HCT116 (cell line): ENCODE measurements at regions not wholly inside any gene's neighbourhood (a gene's known extent, or its start where the extent isn't known, plus 50 kb on each side); places are given as distances from the start of the nearest gene placed in this dataset.

Experiments
- ATAC-seq: fragments of 200-7000 bp; cut with Tn5 transposase; 2 replicates; pipeline ENCODE4 v1.9.1; 2020; ENCODE audit warnings: mild to moderate bottlenecking, moderate library complexity
- BruUV-seq: library from RNA; stranded (reverse); fragments of 400-500 nt; replicated peaks from 2 replicates; lab custom pipeline; 2021; lab: Mats Ljungman, UMichigan
- CTCF ChIA-PET: fragments of 300-600 bp; sonication (Branson Sonifier 250); formaldehyde crosslinking; loops from one replicate; lab custom pipeline; 2021; ENCODE audit warnings: antibody characterized with exemption; lab: Charles Lee
- POLR2A ChIA-PET: fragments of 300-600, 350-600 bp; sonication (Branson Sonifier 250); formaldehyde crosslinking; loops from one replicate; lab custom pipeline; 2021; ENCODE audit warnings: antibody characterized with exemption; lab: Charles Lee
- RAD21 ChIA-PET, 2 experiments: fragments of 300-600 bp; sonication (Branson Sonifier 250); formaldehyde crosslinking; loops; one replicate each; lab custom pipeline; 2023; ENCODE audit warnings: low total read pairs in 2 of 2; ENCODE audit not compliant: uncharacterized antibody in 2 of 2, unreplicated experiment in 2 of 2, low non-redundant PET in 1 of 2; lab: Charles Lee
- DNase-seq: peaks from one replicate; pipeline ENCODE4 v3.0.0-alpha.2; 2010; ENCODE audit warnings: low read depth, low spot score
- H2AFZ ChIP-seq: fragments of 200-600 bp; shearing (Covaris generic), sonication (generic); 2 replicates; pipeline ENCODE4 v1.6.1; 2017; ENCODE audit warnings: low read depth, mixed run types, mixed read lengths, antibody characterized with exemption, low read length; ENCODE audit not compliant: poor library complexity, severe bottlenecking
- H3K27ac ChIP-seq: 2 replicates; pipeline ENCODE4 v1.5.1; 2012; ENCODE audit warnings: low read depth, low read length
- H3K27me3 ChIP-seq: fragments of 200-600 bp; sonication (generic); 2 replicates; pipeline ENCODE4 v1.6.1; 2016; ENCODE audit warnings: mixed run types, low read length, mixed read lengths; ENCODE audit not compliant: insufficient read depth
- H3K36me3 ChIP-seq, 2 experiments: fragments of 200-500 bp in 1 of 2; fragments of 200-600 bp in 1 of 2; sonication (Bioruptor generic) in 1 of 2; sonication (generic) in 1 of 2; 2 replicates each; pipeline versions ENCODE4 v1.5.1 to v1.6.1; 2014 to 2016; ENCODE audit warnings: low read length in 2 of 2, inconsistent platforms in 1 of 2, mixed read lengths in 1 of 2, mixed run types in 1 of 2; ENCODE audit not compliant: insufficient read depth in 2 of 2, control insufficient read depth in 1 of 2
- H3K4me1 ChIP-seq, 2 experiments: fragments of 200-600 bp in 1 of 2; sonication (generic) in 1 of 2; 2 replicates each; pipeline versions ENCODE4 v1.5.1 to v1.6.1; 2012 to 2017; ENCODE audit warnings: low read length in 2 of 2, inconsistent platforms in 1 of 2, mild to moderate bottlenecking in 1 of 2, mixed read lengths in 1 of 2, mixed run types in 1 of 2, moderate library complexity in 1 of 2; ENCODE audit not compliant: insufficient read depth in 2 of 2, control insufficient read depth in 1 of 2
- H3K4me2 ChIP-seq: fragments of 200-600 bp; sonication (generic); 2 replicates; pipeline ENCODE4 v1.6.1; 2017; ENCODE audit warnings: mixed run types, low read length, mixed read lengths
- H3K4me3 ChIP-seq, 2 experiments: fragments of 200-600 bp in 1 of 2; sonication (generic) in 1 of 2; replicated peaks in 1 of 2; 2 replicates each; pipeline ENCODE4 v1.5.1; 2011 to 2016; ENCODE audit warnings: low read length in 2 of 2, control low read depth in 1 of 2, low read depth in 1 of 2, mild to moderate bottlenecking in 1 of 2, mixed read lengths in 1 of 2, mixed run types in 1 of 2
- H3K79me2 ChIP-seq: fragments of 200-600 bp; sonication (generic); 2 replicates; pipeline ENCODE4 v1.6.1; 2017; ENCODE audit warnings: mild to moderate bottlenecking, mixed run types, low read length, moderate library complexity, mixed read lengths; ENCODE audit not compliant: insufficient read depth
- H3K9ac ChIP-seq: fragments of 200-600 bp; sonication (generic); 2 replicates; pipeline ENCODE4 v1.6.1; 2016; ENCODE audit warnings: low read length, mixed read lengths
- H3K9me2 ChIP-seq: fragments of 200-600 bp; sonication (generic), shearing (Covaris generic); 2 replicates; pipeline ENCODE4 v1.6.1; 2017; ENCODE audit warnings: mixed run types, mild to moderate bottlenecking, moderate library complexity; ENCODE audit not compliant: insufficient read depth
- H3K9me3 ChIP-seq, 2 experiments: fragments of 200-500 bp in 1 of 2; fragments of 200-600 bp in 1 of 2; sonication (Bioruptor generic) in 1 of 2; sonication (generic) in 1 of 2; 2 replicates each; pipeline ENCODE4 v1.6.1; 2014 to 2017; ENCODE audit warnings: low read length in 2 of 2, mixed read lengths in 2 of 2, inconsistent platforms in 1 of 2, low read depth in 1 of 2, mild to moderate bottlenecking in 1 of 2, mixed run types in 1 of 2, moderate library complexity in 1 of 2; ENCODE audit not compliant: control insufficient read depth in 1 of 2, insufficient read depth in 1 of 2
- H4K20me1 ChIP-seq: fragments of 200-600 bp; sonication (generic), shearing (Covaris generic); 2 replicates; pipeline ENCODE4 v1.6.1; 2017; ENCODE audit warnings: mixed run types, mild to moderate bottlenecking, moderate library complexity; ENCODE audit not compliant: insufficient read depth
- CBX3 ChIP-seq: IDR thresholded peaks from 2 replicates; pipeline ENCODE4 v1.6.1; 2012; ENCODE audit warnings: low read depth
- CEBPB ChIP-seq: IDR thresholded peaks from 2 replicates; pipeline ENCODE4 v1.6.1; 2012; ENCODE audit warnings: low read depth
- ELF1 ChIP-seq: IDR thresholded peaks from 2 replicates; pipeline ENCODE4 v1.6.1; 2012; ENCODE audit warnings: low read depth, borderline replicate concordance
- EZH2 ChIP-seq: fragments of 200-600 bp; sonication (generic); IDR thresholded peaks from 2 replicates; pipeline ENCODE4 v1.6.1; 2017; ENCODE audit warnings: antibody characterized with exemption, mixed run types
- EZH2phosphoT487 ChIP-seq: fragments of 200-600 bp; IDR thresholded peaks from 2 replicates; pipeline ENCODE4 v1.6.1; 2018; ENCODE audit warnings: antibody characterized with exemption, borderline replicate concordance
- FOSL1 ChIP-seq: IDR thresholded peaks from 2 replicates; pipeline ENCODE4 v1.6.1; 2012; ENCODE audit warnings: low read depth
- RAD21 ChIP-seq: IDR thresholded peaks from 2 replicates; pipeline ENCODE4 v1.6.1; 2012; ENCODE audit warnings: low read depth, mild to moderate bottlenecking
- SIN3A ChIP-seq: IDR thresholded peaks from 2 replicates; pipeline ENCODE4 v1.6.1; 2012; ENCODE audit warnings: low read depth
- SP1 ChIP-seq: IDR thresholded peaks from 2 replicates; pipeline ENCODE4 v1.6.1; 2012; ENCODE audit warnings: low read depth
- TCF7L2 ChIP-seq: IDR thresholded peaks from 2 replicates; pipeline ENCODE4 v1.7.0; 2011; ENCODE audit warnings: borderline replicate concordance, inconsistent platforms; ENCODE audit not compliant: insufficient read depth, insufficient read length; ENCODE audit errors: extremely low read depth
- ZFX ChIP-seq: fragments of 450-650 bp; IDR thresholded peaks from 2 replicates; pipeline ENCODE4 v1.6.1; 2017
- ZNF274 ChIP-seq: fragments of 200-500 bp; sonication (Bioruptor generic); IDR thresholded peaks from 2 replicates; pipeline ENCODE4 v1.6.1; 2014; ENCODE audit warnings: mild to moderate bottlenecking, low read depth, low read length, inconsistent platforms
- intact Hi-C: fragments of 100-400 bp; cut with micrococcal nuclease; formaldehyde crosslinking; loops from 2 replicates; pipeline ENCODE4 v1.10.0; 2022
- TF ChIP-seq, protein P1 (sequence below): IDR thresholded peaks from 2 replicates; pipeline ENCODE4 v1.6.1; 2011; ENCODE audit warnings: mild to moderate bottlenecking, low read length, moderate library complexity; ENCODE audit not compliant: insufficient replicate concordance; ENCODE audit errors: extremely low read depth
- TF ChIP-seq, protein P2 (sequence below), 3 experiments: fragments of 200-600 bp in 1 of 3; sonication (generic) in 1 of 3; IDR thresholded peaks in 2 of 3; conservative IDR thresholded peaks in 1 of 3; 2 replicates each; pipeline ENCODE4 v1.5.1; 2012 to 2017; ENCODE audit warnings: low read depth in 2 of 3, low read length in 2 of 3, antibody characterized with exemption in 1 of 3, borderline replicate concordance in 1 of 3, control low read depth in 1 of 3, mild to moderate bottlenecking in 1 of 3, mixed read lengths in 1 of 3, mixed run types in 1 of 3, moderate library complexity in 1 of 3; ENCODE audit not compliant: insufficient read depth in 1 of 3

DNA sequence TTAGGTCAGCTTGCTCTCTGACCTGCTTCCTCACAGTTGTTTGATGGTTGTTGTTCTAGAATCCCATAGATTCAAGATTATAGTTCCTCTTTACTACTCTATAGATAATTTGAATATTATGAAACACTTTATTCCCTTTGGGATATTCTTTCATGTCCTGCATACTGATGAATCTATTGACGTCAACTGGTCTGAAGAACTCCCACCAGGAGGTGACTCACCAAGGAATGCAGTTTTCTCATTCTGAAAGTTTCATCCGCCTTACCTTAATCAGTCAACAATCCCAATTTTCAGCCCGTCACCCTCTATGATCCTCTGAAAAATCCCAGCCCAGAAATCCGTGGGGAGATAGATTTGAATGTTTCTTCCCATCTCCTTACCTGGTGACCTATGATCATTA lies 834.1 kb upstream of the PRMT6 start:
- DNase-seq (no peak), ATAC-seq (no peak)
- Histone ChIP-seq H3K4me2 (no peak overlapping the region), H3K9me3 (peaks cover 0 to 13% of the 10 kb centered on the region in 2 experiments; a peak in 1 of 4 replicates), H3K27ac (no peak overlapping the region), H3K27me3 (no peaks in the 10 kb centered on the region), H3K9me2 (no peaks in the 10 kb centered on the region), H3K9ac (no peak overlapping the region), H3K36me3 (no peaks in the 10 kb centered on the region), H3K4me3 (no peak overlapping the region), H2AFZ (no peak overlapping the region), H4K20me1 (no peaks in the 10 kb centered on the region), H3K4me1 (no peaks in the 10 kb centered on the region), H3K79me2 (no peaks in the 10 kb centered on the region)
- BruUV-seq, result no TSS peak
- no peak for TF ChIP-seq CEBPB
- TF ChIP-seq EZH2phosphoT487, result no peak
- no peak for TF ChIP-seq ZNF274
- TF ChIP-seq CBX3, result no peak
- no peak for TF ChIP-seq ELF1
- TF ChIP-seq ZFX, result no peak
- TF ChIP-seq FOSL1, result no peak
- no peak for TF ChIP-seq TCF7L2
- TF ChIP-seq SP1, result no peak
- no peak for TF ChIP-seq EZH2
- no peak for TF ChIP-seq RAD21
- intact Hi-C loops, result no loop called here
- POLR2A ChIA-PET, result no interaction called here
- RAD21 ChIA-PET, result no interaction called here
- CTCF ChIA-PET, result no interaction called here

DNA sequence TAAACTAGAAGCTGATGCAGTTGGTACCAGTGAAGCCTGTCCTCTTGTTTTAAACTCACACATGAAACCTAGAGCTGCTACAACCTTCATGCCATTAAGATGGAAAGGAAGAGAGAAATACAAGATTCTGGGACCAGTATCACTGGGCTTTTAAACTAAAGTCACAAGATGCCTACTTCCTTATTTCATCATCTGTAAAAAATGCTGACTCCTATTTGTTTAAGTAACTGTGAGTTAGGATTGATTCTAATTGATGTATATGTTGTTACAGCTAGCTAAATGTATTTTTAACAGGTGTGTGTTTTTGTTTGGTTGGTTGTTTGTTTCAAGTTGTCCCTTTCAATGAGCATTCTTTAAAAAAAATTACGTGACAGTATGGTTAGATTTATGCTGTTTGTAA lies 833.3 kb upstream of the PRMT6 start:
- Histone ChIP-seq H3K4me2 (no peak overlapping the region), H3K9me2 (no peaks in the 10 kb centered on the region), H3K9me3 (peaks cover 0 to 7% of the 10 kb centered on the region in 2 experiments; a peak in 1 of 4 replicates), H3K27ac (no peak overlapping the region), H3K4me3 (no peak overlapping the region), H3K4me1 (no peaks in the 10 kb centered on the region), H3K79me2 (no peaks in the 10 kb centered on the region), H3K9ac (no peak overlapping the region), H4K20me1 (no peaks in the 10 kb centered on the region), H3K36me3 (no peaks in the 10 kb centered on the region), H2AFZ (no peak overlapping the region), H3K27me3 (no peaks in the 10 kb centered on the region)
- BruUV-seq, result no TSS peak
- ChIA-PET CTCF (no interaction called here), POLR2A (no interaction called here), RAD21 (no interaction called here)
- intact Hi-C loops, result no loop called here
- DNase-seq (no peak), ATAC-seq (no peak)
- no peak for TF ChIP-seq TCF7L2
- TF ChIP-seq ELF1, result no peak
- TF ChIP-seq, protein P1, sequence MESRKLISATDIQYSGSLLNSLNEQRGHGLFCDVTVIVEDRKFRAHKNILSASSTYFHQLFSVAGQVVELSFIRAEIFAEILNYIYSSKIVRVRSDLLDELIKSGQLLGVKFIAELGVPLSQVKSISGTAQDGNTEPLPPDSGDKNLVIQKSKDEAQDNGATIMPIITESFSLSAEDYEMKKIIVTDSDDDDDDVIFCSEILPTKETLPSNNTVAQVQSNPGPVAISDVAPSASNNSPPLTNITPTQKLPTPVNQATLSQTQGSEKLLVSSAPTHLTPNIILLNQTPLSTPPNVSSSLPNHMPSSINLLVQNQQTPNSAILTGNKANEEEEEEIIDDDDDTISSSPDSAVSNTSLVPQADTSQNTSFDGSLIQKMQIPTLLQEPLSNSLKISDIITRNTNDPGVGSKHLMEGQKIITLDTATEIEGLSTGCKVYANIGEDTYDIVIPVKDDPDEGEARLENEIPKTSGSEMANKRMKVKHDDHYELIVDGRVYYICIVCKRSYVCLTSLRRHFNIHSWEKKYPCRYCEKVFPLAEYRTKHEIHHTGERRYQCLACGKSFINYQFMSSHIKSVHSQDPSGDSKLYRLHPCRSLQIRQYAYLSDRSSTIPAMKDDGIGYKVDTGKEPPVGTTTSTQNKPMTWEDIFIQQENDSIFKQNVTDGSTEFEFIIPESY, result no peak
- TF ChIP-seq, protein P2, sequence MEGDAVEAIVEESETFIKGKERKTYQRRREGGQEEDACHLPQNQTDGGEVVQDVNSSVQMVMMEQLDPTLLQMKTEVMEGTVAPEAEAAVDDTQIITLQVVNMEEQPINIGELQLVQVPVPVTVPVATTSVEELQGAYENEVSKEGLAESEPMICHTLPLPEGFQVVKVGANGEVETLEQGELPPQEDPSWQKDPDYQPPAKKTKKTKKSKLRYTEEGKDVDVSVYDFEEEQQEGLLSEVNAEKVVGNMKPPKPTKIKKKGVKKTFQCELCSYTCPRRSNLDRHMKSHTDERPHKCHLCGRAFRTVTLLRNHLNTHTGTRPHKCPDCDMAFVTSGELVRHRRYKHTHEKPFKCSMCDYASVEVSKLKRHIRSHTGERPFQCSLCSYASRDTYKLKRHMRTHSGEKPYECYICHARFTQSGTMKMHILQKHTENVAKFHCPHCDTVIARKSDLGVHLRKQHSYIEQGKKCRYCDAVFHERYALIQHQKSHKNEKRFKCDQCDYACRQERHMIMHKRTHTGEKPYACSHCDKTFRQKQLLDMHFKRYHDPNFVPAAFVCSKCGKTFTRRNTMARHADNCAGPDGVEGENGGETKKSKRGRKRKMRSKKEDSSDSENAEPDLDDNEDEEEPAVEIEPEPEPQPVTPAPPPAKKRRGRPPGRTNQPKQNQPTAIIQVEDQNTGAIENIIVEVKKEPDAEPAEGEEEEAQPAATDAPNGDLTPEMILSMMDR (IDR thresholded peaks at IDR 0.05 in 2 of 3, conservative IDR thresholded peaks at IDR 0.05 in 1 of 3; ENCODE audit: borderline replicate concordance in 1 of 3, insufficient read depth in 1 of 3, low read depth in 2 of 3, low read length in 2 of 3), result no peak
- TF ChIP-seq SIN3A, result no peak
